ENCODE measurements at regions not wholly inside any gene's neighbourhood (a gene's known extent, or its start where the extent isn't known, plus 50 kb on each side); places are given as distances from the start of the nearest gene placed in this dataset.

DNA sequence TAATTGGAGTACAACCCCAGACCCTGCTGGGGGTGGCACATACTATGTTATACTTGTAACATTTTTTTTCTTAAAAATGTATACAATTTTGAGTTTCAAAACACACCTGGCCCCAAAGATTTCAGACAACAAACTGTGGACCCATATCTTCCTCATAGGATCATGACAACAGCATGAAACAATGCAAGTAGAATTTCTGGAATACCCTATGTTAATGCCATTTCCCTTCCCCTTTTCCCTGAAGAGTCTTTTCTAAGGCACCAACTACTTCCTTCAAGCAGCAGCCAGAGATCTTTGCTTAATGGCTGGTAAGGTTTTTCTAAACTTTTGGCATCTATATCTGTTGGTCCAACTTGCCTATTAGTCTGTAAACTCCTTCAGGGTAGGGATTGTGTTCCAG lies 99.9 kb upstream of the SERBP1 start:
- H3K9me2 ChIP-seq (ENCODE audit: insufficient read depth), result no peaks in the 10 kb centered on the region
- H3F3A ChIP-seq (ENCODE audit: insufficient read depth), result peaks cover 6% of the 10 kb centered on the region; the same call in 1 of the 2 replicates
- no peaks in the 10 kb centered on the region for H4K20me1 ChIP-seq (ENCODE audit: insufficient read depth)
- H2AFZ ChIP-seq, result no peak overlapping the region
- H3K4me3 ChIP-seq, result no peak overlapping the region
- in situ Hi-C loops (cut with MboI), result loop anchor here (5.0 to 25.0 kb wide), 3 partner anchors 232 to 807 kb away; partner anchors contain the start of gene GNG12
- H3K4me2 ChIP-seq (ENCODE audit: unreplicated experiment), result no peak overlapping the region
- H3K27me3 ChIP-seq (replicated peaks; ENCODE audit: insufficient read depth), result no peaks in the 10 kb centered on the region
- TF ChIP-seq EZH2phosphoT487 (IDR thresholded peaks at IDR 0.05; ENCODE audit: insufficient read depth, low read depth) (no peak), EZH2 (IDR thresholded peaks at IDR 0.05; ENCODE audit: insufficient read depth, poor library complexity, severe bottlenecking) (no peak)
- no peaks in the 10 kb centered on the region for H3K9me3 ChIP-seq (ENCODE audit: low read depth)
- no peak overlapping the region for H3K9ac ChIP-seq
- H3K36me3 ChIP-seq (ENCODE audit: low read depth), result no peaks in the 10 kb centered on the region
- no peak overlapping the region for H3K27ac ChIP-seq
- no peak for DNase-seq
- no peaks in the 10 kb centered on the region for H3K79me2 ChIP-seq (ENCODE audit: insufficient read depth)
- H3K4me1 ChIP-seq (ENCODE audit: insufficient read depth), result peaks cover 7% of the 10 kb centered on the region

DNA sequence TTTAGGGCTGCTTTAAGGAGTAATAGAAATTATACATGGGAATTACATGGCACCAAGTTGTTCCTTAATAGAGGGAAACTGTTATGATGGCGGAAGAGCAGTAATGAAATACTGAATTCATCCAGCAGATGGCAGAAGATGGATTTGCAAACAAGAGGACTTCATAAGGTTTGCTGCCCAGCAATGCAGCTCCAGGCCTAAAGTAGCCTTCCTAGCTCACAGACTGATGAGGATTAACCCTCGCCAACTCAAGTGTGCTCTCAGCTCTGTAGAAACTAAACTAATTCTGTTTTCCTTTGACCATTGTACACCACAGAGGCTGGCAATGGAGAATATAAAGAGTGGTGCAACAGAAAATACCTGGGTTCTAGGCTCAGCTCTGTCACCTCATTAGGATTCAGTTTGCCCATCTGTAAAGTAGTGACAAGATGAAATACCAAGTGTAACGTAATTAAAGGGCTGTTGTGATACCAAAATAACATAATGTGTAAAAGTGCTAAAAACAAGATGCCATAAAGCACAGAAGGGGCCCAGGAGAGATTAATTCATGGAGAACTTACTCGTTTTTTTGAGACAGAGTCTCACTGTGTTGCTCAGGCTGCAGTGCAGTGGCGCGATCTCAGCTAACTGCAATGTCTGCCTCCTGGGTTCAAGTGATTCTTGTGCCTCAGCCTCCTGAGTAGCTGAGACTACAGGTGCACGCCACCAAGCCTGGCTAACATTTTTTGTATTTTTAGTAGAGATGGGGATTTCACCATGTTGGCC lies 102.4 kb upstream of the SERBP1 start:
- Histone ChIP-seq H3K36me3 (ENCODE audit: low read depth) (no peaks in the 10 kb centered on the region), H3K9me2 (ENCODE audit: insufficient read depth) (no peaks in the 10 kb centered on the region), H3K27me3 (replicated peaks; ENCODE audit: insufficient read depth) (no peaks in the 10 kb centered on the region), H3K27ac (no peak overlapping the region), H2AFZ (peak overlapping the region; percentile 58), H3K9ac (no peak overlapping the region), H3K4me3 (no peak overlapping the region), H3K79me2 (ENCODE audit: insufficient read depth) (no peaks in the 10 kb centered on the region), H4K20me1 (ENCODE audit: insufficient read depth) (no peaks in the 10 kb centered on the region), H3K9me3 (ENCODE audit: low read depth) (no peaks in the 10 kb centered on the region), H3K4me2 (ENCODE audit: unreplicated experiment) (no peak overlapping the region), H3K4me1 (ENCODE audit: insufficient read depth) (peaks cover 8% of the 10 kb centered on the region), H3F3A (ENCODE audit: insufficient read depth) (peaks cover 3% of the 10 kb centered on the region; the same call in 1 of the 2 replicates)
- peak; percentile 83 for DNase-seq
- TF ChIP-seq EZH2phosphoT487 (IDR thresholded peaks at IDR 0.05; ENCODE audit: insufficient read depth, low read depth) (no peak), EZH2 (IDR thresholded peaks at IDR 0.05; ENCODE audit: insufficient read depth, poor library complexity, severe bottlenecking) (no peak)
- 52 to 53% methylated on average over 7 of the region's 7 CpGs for WGBS, 2 experiments (ENCODE audit: low coverage in 1 of 2, low lambda C conversion rate in 2 of 2, missing lambda C conversion rate in 2 of 2)
- in situ Hi-C loops (cut with MboI), result loop anchor here (5.0 to 25.0 kb wide), 3 partner anchors 230 to 805 kb away; partner anchors contain the start of gene GNG12

DNA sequence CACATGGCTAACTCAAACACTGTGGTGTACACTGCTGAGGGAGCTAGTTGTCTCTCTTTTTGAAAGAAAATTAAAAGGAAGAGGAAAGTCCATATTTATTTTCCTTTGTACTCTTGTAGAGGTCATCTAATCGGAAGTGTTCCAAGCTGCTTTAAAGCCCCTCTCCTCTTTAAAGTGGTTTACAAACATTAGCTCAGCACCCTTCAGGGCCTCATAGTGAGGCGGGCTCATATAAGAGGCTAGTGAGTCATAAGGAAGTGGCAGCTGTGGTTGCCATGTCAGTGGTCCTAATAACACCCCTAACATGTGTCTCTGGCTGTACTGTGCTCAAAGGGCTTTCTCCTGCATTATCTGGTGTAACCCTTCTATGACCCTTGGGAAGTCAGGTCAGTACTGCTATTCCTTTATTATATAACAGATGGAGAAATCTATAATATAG lies 104.4 kb upstream of the SERBP1 start:
- no peak overlapping the region for H3K4me3 ChIP-seq
- H3K9me2 ChIP-seq (ENCODE audit: insufficient read depth), result no peaks in the 10 kb centered on the region
- no peak overlapping the region for H3K4me2 ChIP-seq (ENCODE audit: unreplicated experiment)
- H3K9ac ChIP-seq, result no peak overlapping the region
- no peaks in the 10 kb centered on the region for H4K20me1 ChIP-seq (ENCODE audit: insufficient read depth)
- no peaks in the 10 kb centered on the region for H3K79me2 ChIP-seq (ENCODE audit: insufficient read depth)
- WGBS, 2 experiments (ENCODE audit: low coverage in 1 of 2, low lambda C conversion rate in 2 of 2, missing lambda C conversion rate in 2 of 2), result 74 to 76% methylated on average over 2 of the region's 2 CpGs
- H2AFZ ChIP-seq, result no peak overlapping the region
- no peaks in the 10 kb centered on the region for H3K27me3 ChIP-seq (replicated peaks; ENCODE audit: insufficient read depth)
- TF ChIP-seq EZH2 (IDR thresholded peaks at IDR 0.05; ENCODE audit: insufficient read depth, poor library complexity, severe bottlenecking), result no peak
- no peak for TF ChIP-seq EZH2phosphoT487 (IDR thresholded peaks at IDR 0.05; ENCODE audit: insufficient read depth, low read depth)
- no peaks in the 10 kb centered on the region for H3K36me3 ChIP-seq (ENCODE audit: low read depth)
- H3F3A ChIP-seq (ENCODE audit: insufficient read depth), result peaks cover 3% of the 10 kb centered on the region; the same call in 1 of the 2 replicates
- H3K27ac ChIP-seq, result no peak overlapping the region
- no peaks in the 10 kb centered on the region for H3K9me3 ChIP-seq (ENCODE audit: low read depth)
- DNase-seq, result peak; percentile 52
- peaks cover 8% of the 10 kb centered on the region for H3K4me1 ChIP-seq (ENCODE audit: insufficient read depth)
- in situ Hi-C loops (cut with MboI), result loop anchor here (5.0 to 25.0 kb wide), 3 partner anchors 228 to 803 kb away; partner anchors contain the start of gene GNG12

DNA sequence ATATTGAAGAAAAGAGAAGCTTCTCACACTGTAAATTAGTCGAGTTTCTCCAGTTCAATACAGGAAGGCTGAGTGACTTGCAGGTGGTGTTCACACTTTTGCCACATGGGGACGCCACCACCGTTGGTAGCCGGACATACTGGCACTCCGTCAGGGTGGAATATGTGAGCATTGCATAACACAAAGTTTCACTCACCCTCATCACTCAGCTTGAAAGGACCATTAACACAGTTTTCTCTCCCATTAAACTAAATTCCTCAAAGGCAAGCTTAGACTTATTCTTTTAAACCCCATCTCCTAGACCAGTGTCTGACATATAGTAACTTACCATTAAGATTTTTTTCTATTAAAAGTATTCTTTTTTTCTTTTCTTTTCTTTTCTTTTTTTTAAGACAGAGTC lies 105.3 kb upstream of the SERBP1 start:
- no peaks in the 10 kb centered on the region for H3K27me3 ChIP-seq (replicated peaks; ENCODE audit: insufficient read depth)
- H4K20me1 ChIP-seq (ENCODE audit: insufficient read depth), result no peaks in the 10 kb centered on the region
- WGBS, 2 experiments (ENCODE audit: low coverage in 1 of 2, low lambda C conversion rate in 2 of 2, missing lambda C conversion rate in 2 of 2), result 1 to 4% methylated on average over 5 of the region's 5 CpGs
- no peaks in the 10 kb centered on the region for H3K9me2 ChIP-seq (ENCODE audit: insufficient read depth)
- H2AFZ ChIP-seq, result peak overlapping the region; percentile 44
- in situ Hi-C loops (cut with MboI), result loop anchor here (25.0 kb wide), 2 partner anchors 302 to 802 kb away; partner anchors contain the start of gene GNG12
- H3K9me3 ChIP-seq (ENCODE audit: low read depth), result no peaks in the 10 kb centered on the region
- peak; percentile 93 for DNase-seq
- peaks cover 8% of the 10 kb centered on the region for H3K4me1 ChIP-seq (ENCODE audit: insufficient read depth)
- peaks cover 3% of the 10 kb centered on the region; the same call in 1 of the 2 replicates for H3F3A ChIP-seq (ENCODE audit: insufficient read depth)
- no peaks in the 10 kb centered on the region for H3K79me2 ChIP-seq (ENCODE audit: insufficient read depth)
- H3K36me3 ChIP-seq (ENCODE audit: low read depth), result no peaks in the 10 kb centered on the region
- no peak overlapping the region for H3K4me3 ChIP-seq
- TF ChIP-seq EZH2phosphoT487 (IDR thresholded peaks at IDR 0.05; ENCODE audit: insufficient read depth, low read depth) (no peak), EZH2 (IDR thresholded peaks at IDR 0.05; ENCODE audit: insufficient read depth, poor library complexity, severe bottlenecking) (no peak)
- H3K9ac ChIP-seq, result no peak overlapping the region
- H3K27ac ChIP-seq, result peak overlapping the region; percentile 27; the same call in 1 of the 2 replicates
- no peak overlapping the region for H3K4me2 ChIP-seq (ENCODE audit: unreplicated experiment)
